MM.1S (cell line): ENCODE measurements at regions not wholly inside any gene's neighbourhood (a gene's known extent, or its start where the extent isn't known, plus 50 kb on each side); places are given as distances from the start of the nearest gene placed in this dataset.
"Not testable (repeated sequence)": the region's sequence is repeated elsewhere in the genome, so short reads cannot be mapped to it uniquely, and the experiment has no call there.

Source experiments
- DNase-seq: peaks from one replicate; pipeline ENCODE4 v3.0.0-alpha.2; 2015
- H2AFZ ChIP-seq: fragments of 300-600 bp; sonication (generic); 2 replicates; pipeline ENCODE4 v1.6.0; 2016; ENCODE audit warnings: antibody characterized with exemption, low read length
- H3F3A ChIP-seq: fragments of 300-600 bp; sonication (generic); 2 replicates; pipeline ENCODE4 v1.6.1; 2016; ENCODE audit warnings: mild to moderate bottlenecking, antibody characterized with exemption, low read length, moderate library complexity, mixed read lengths; ENCODE audit not compliant: insufficient read depth
- H3K27ac ChIP-seq: fragments of 300-600 bp; sonication (generic); 2 replicates; pipeline ENCODE4 v1.5.1; 2016; ENCODE audit warnings: mild to moderate bottlenecking, low read length
- H3K27me3 ChIP-seq: fragments of 300-600 bp; sonication (generic); replicated peaks from 2 replicates; pipeline ENCODE4 v1.6.0; 2016; ENCODE audit warnings: low read length; ENCODE audit not compliant: insufficient read depth
- H3K36me3 ChIP-seq: fragments of 300-600 bp; sonication (generic); replicated peaks from 2 replicates; pipeline ENCODE4 v1.6.1; 2016; ENCODE audit warnings: mild to moderate bottlenecking, low read length, mixed read lengths; ENCODE audit not compliant: insufficient read depth
- H3K4me1 ChIP-seq: fragments of 300-600 bp; sonication (generic); 2 replicates; pipeline ENCODE4 v1.6.1; 2016; ENCODE audit warnings: low read length, mixed read lengths
- H3K4me2 ChIP-seq: fragments of 300-600 bp; sonication (generic); 2 replicates; pipeline ENCODE4 v1.6.0; 2016; ENCODE audit warnings: low read depth, low read length
- H3K4me3 ChIP-seq: fragments of 300-600 bp; sonication (generic); 2 replicates; pipeline ENCODE4 v1.5.1; 2016; ENCODE audit warnings: low read length, mixed read lengths
- H3K79me2 ChIP-seq: fragments of 300-600 bp; sonication (generic); 2 replicates; pipeline ENCODE4 v1.6.1; 2016; ENCODE audit warnings: mixed run types, low read length, mixed read lengths
- H3K9ac ChIP-seq: fragments of 300-600 bp; sonication (generic); 2 replicates; pipeline ENCODE4 v1.6.1; 2016; ENCODE audit warnings: low read length, mixed read lengths
- H3K9me2 ChIP-seq: fragments of 300-600 bp; sonication (generic); replicated peaks from 2 replicates; pipeline ENCODE4 v1.6.1; 2016; ENCODE audit warnings: mild to moderate bottlenecking, low read length, mixed read lengths; ENCODE audit not compliant: insufficient read depth
- H3K9me3 ChIP-seq: fragments of 300-600 bp; sonication (generic); replicated peaks from 2 replicates; pipeline ENCODE4 v1.6.1; 2016; ENCODE audit warnings: mild to moderate bottlenecking, low read length, mixed read lengths; ENCODE audit not compliant: insufficient read depth
- H4K20me1 ChIP-seq: fragments of 300-600 bp; sonication (generic); 2 replicates; pipeline ENCODE4 v1.6.1; 2016; ENCODE audit warnings: mild to moderate bottlenecking, low read length, moderate library complexity, mixed read lengths; ENCODE audit not compliant: insufficient read depth
- EZH2 ChIP-seq: fragments of 300-600 bp; sonication (generic); optimal IDR thresholded peaks from 2 replicates; pipeline ENCODE3; 2017; ENCODE audit warnings: low read depth, mild to moderate bottlenecking, antibody characterized with exemption, low read length, mixed read lengths
- EZH2phosphoT487 ChIP-seq: fragments of 300-600 bp; sonication (generic); IDR thresholded peaks from 2 replicates; pipeline ENCODE4 v1.6.1; 2018; ENCODE audit warnings: antibody characterized with exemption, low read length
- TF ChIP-seq, protein P1 (sequence below): fragments of 300-600 bp; sonication (generic); IDR thresholded peaks from 2 replicates; pipeline ENCODE4 v1.5.1; 2016; ENCODE audit warnings: antibody characterized with exemption, low read length, mixed read lengths

DNA sequence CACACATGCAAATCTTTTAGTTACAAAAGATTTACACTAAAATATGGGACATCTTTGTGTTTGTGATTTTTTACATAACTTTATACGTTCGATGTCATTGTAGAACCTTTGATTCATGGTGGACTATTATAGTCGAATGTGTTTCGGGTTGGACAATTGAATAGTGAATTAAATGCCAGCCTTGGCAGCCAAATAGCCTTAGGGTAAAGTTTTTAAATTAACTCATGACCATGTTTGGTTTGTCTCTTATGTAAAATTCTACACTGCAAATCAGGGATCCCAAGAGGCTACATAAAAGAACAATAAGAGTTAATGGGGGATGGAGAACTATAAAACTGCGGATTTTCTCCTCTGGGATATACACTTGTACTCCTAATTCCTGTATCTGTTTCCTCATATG is 1735.6 kb upstream of the SPRY2 start:
- no peaks in the 10 kb centered on the region for H3K9me2 ChIP-seq
- H3K9me3 ChIP-seq, result no peaks in the 10 kb centered on the region
- no peak overlapping the region for H3K4me2 ChIP-seq
- no peak for TF ChIP-seq EZH2phosphoT487
- DNase-seq, result no peak
- no peaks in the 10 kb centered on the region for H3K79me2 ChIP-seq
- no peak overlapping the region for H3K9ac ChIP-seq
- no peak overlapping the region for H3K27ac ChIP-seq
- H4K20me1 ChIP-seq, result no peaks in the 10 kb centered on the region
- no peaks in the 10 kb centered on the region for H3K4me1 ChIP-seq
- no peak overlapping the region for H3K4me3 ChIP-seq
- H3F3A ChIP-seq, result no peaks in the 10 kb centered on the region
- no peak overlapping the region for H2AFZ ChIP-seq
- H3K27me3 ChIP-seq, result no peaks in the 10 kb centered on the region
- no peaks in the 10 kb centered on the region for H3K36me3 ChIP-seq

DNA sequence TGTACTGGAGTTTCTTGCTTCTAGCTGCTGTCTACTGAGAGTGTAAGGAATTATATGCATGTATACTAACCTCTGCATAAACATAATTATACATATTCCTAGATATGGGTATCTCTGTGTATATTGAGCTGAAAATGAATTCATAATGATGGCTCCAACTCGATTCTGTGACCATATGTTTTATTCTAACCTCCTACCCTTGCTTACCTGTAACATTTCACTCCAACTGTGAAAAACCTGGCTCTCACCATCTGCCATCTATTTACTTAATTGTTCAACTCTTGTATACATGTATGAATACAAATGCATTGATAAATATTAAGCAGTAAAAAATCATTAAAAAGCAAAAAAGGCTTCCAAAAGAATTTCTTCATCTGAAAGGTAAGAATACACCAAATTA is 1729.5 kb upstream of the SPRY2 start:
- Histone ChIP-seq H3K27ac (no peak overlapping the region), H3K36me3 (no peaks in the 10 kb centered on the region), H3K4me2 (no peak overlapping the region), H3K79me2 (no peaks in the 10 kb centered on the region), H3K4me1 (no peaks in the 10 kb centered on the region), H3K9ac (no peak overlapping the region), H3K4me3 (no peak overlapping the region), H3K9me2 (no peaks in the 10 kb centered on the region), H2AFZ (no peak overlapping the region), H3K27me3 (no peaks in the 10 kb centered on the region), H4K20me1 (no peaks in the 10 kb centered on the region), H3F3A (no peaks in the 10 kb centered on the region), H3K9me3 (no peaks in the 10 kb centered on the region)
- no peak for DNase-seq
- no peak for TF ChIP-seq EZH2phosphoT487

DNA sequence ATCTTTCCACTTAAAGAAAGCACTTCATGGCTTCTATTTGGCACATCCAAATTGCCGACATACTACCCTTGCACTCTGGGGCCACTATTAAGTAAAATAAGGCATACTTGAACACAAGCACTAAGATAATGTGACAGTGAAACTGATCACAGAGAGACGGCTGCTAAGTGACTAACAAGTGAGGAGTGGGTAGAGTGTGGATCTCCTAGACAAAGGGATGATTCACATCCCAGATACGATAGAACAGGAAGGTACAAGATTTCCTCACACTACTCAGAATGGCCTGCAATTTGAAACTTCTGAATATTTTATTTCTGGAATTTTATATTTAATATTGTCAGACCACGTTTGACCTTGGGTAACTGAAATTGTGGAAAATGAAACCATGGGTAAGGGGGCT is 1721.8 kb upstream of the SPRY2 start:
- H3F3A ChIP-seq, result no peaks in the 10 kb centered on the region
- no peak overlapping the region for H3K27ac ChIP-seq
- H3K79me2 ChIP-seq, result no peaks in the 10 kb centered on the region
- H4K20me1 ChIP-seq, result no peaks in the 10 kb centered on the region
- H3K4me1 ChIP-seq, result no peaks in the 10 kb centered on the region
- H3K4me2 ChIP-seq, result no peak overlapping the region
- H3K4me3 ChIP-seq, result no peak overlapping the region
- H3K9ac ChIP-seq, result no peak overlapping the region
- no peaks in the 10 kb centered on the region for H3K9me3 ChIP-seq
- H3K27me3 ChIP-seq, result no peaks in the 10 kb centered on the region
- H3K9me2 ChIP-seq, result no peaks in the 10 kb centered on the region
- TF ChIP-seq, protein P1, sequence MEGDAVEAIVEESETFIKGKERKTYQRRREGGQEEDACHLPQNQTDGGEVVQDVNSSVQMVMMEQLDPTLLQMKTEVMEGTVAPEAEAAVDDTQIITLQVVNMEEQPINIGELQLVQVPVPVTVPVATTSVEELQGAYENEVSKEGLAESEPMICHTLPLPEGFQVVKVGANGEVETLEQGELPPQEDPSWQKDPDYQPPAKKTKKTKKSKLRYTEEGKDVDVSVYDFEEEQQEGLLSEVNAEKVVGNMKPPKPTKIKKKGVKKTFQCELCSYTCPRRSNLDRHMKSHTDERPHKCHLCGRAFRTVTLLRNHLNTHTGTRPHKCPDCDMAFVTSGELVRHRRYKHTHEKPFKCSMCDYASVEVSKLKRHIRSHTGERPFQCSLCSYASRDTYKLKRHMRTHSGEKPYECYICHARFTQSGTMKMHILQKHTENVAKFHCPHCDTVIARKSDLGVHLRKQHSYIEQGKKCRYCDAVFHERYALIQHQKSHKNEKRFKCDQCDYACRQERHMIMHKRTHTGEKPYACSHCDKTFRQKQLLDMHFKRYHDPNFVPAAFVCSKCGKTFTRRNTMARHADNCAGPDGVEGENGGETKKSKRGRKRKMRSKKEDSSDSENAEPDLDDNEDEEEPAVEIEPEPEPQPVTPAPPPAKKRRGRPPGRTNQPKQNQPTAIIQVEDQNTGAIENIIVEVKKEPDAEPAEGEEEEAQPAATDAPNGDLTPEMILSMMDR, result no peak
- no peak for TF ChIP-seq EZH2phosphoT487
- no peak for TF ChIP-seq EZH2
- H3K36me3 ChIP-seq, result no peaks in the 10 kb centered on the region
- no peak overlapping the region for H2AFZ ChIP-seq
- no peak for DNase-seq

DNA sequence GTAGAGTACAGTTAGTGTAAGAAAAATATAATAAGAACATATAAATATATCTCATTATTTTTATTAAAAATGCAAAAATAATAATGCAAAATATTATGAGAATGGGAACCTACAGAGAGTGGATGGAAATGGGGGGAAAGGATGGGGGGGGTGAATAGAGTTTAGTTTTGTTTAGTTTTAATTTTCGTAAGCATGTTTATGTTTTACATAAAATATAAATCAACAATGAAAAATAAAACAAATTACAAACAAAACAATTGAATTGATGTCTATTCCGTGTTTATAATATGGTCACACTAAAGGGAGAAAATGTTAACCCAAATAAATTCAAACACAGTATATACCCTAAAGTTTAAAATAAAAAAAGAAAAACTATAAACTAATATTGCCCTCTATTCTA is 1717.4 kb upstream of the SPRY2 start:
- Histone ChIP-seq H3K4me3 (no peak overlapping the region), H4K20me1 (no peaks in the 10 kb centered on the region), H3K27ac (no peak overlapping the region), H3F3A (no peaks in the 10 kb centered on the region), H3K9me2 (no peaks in the 10 kb centered on the region), H2AFZ (no peak overlapping the region), H3K79me2 (no peaks in the 10 kb centered on the region), H3K36me3 (no peaks in the 10 kb centered on the region), H3K4me1 (no peaks in the 10 kb centered on the region), H3K9ac (no peak overlapping the region), H3K4me2 (no peak overlapping the region), H3K27me3 (no peaks in the 10 kb centered on the region), H3K9me3 (no peaks in the 10 kb centered on the region)
- TF ChIP-seq, protein P1, result no peak
- TF ChIP-seq EZH2phosphoT487 (no peak), EZH2 (no peak)
- no peak for DNase-seq

DNA sequence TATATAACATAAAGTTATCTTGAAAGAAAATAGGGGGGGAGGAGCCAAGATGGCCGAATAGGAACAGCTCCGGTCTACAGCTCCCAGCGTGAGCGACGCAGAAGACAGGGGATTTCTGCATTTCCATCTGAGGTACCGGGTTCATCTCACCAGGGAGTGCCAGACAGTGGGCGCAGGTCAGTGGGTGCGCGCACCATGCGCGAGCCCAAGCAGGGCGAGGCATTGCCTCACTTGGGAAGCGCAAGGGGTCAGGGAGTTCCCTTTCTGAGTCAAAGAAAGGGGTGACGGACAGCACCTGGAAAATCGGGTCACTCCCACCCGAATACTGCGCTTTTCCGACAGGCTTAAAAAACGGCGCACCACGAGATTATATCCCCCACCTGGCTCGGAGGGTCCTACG is 1704.4 kb upstream of the SPRY2 start:
- H4K20me1 ChIP-seq, H3K9me2 ChIP-seq, H3K4me2 ChIP-seq, H3K36me3 ChIP-seq, H3K79me2 ChIP-seq, H3K9ac ChIP-seq, DNase-seq, H2AFZ ChIP-seq, H3K9me3 ChIP-seq, H3K4me1 ChIP-seq, H3K27ac ChIP-seq, H3F3A ChIP-seq, H3K27me3 ChIP-seq, H3K4me3 ChIP-seq: not testable (repeated sequence)
